Cardiac muscle cell (in vitro differentiated cells and primary cell): ENCODE measurements at regions not wholly inside any gene's neighbourhood (a gene's known extent, or its start where the extent isn't known, plus 50 kb on each side); places are given as distances from the start of the nearest gene placed in this dataset.
A peak's percentile ranks its signal among the peaks of the same experiment; 100 is the strongest.
"Not testable (repeated sequence)": the region's sequence is repeated elsewhere in the genome, so short reads cannot be mapped to it uniquely, and the experiment has no call there.

Source experiments
- DNase-seq, 2 donors: peaks; one replicate each; pipeline versions ENCODE4 v3.0.0 to v3.0.0-alpha.2; 2010 to 2017; ENCODE audit warnings: low read depth in 1 of 2, low spot score in 1 of 2
- H3K27ac ChIP-seq: fragments of 200-600 bp; sonication (generic); 2 replicates; pipeline ENCODE4 v1.5.1; 2016
- H3K27me3 ChIP-seq: fragments of 200-600 bp; sonication (generic); 2 replicates; pipeline ENCODE4 v1.6.0; 2016; ENCODE audit warnings: control low read depth
- H3K36me3 ChIP-seq: fragments of 200-600 bp; sonication (generic); 2 replicates; pipeline ENCODE4 v1.5.1; 2016; ENCODE audit warnings: control low read depth
- H3K4me1 ChIP-seq: fragments of 200-600 bp; sonication (generic); 2 replicates; pipeline ENCODE4 v1.8.1; 2017; ENCODE audit warnings: low read depth, mild to moderate bottlenecking, mixed run types
- H3K4me3 ChIP-seq: fragments of 200-600 bp; sonication (generic); 2 replicates; pipeline ENCODE4 v1.5.1; 2016; ENCODE audit warnings: mild to moderate bottlenecking
- H3K9me3 ChIP-seq: fragments of 200-600 bp; sonication (generic); 2 replicates; pipeline ENCODE4 v1.5.1; 2017; ENCODE audit warnings: low read depth, mild to moderate bottlenecking, control low read depth
- CTCF ChIP-seq: IDR thresholded peaks from 2 replicates; pipeline ENCODE4 v1.5.1; 2012; ENCODE audit warnings: low read depth, mild to moderate bottlenecking, low read length

GRCh38 chr5:115424030-115424429 is 120.5 kb downstream of the FEM1C start:
- H3K27me3 ChIP-seq: no peaks in the 10 kb centered on the region
- H3K9me3 ChIP-seq: no peaks in the 10 kb centered on the region
- TF ChIP-seq CTCF: no peak
- H3K4me3 ChIP-seq: no peak overlapping the region
- peak overlapping the region; percentile 57 for H3K27ac ChIP-seq
- DNase-seq: no peak
- H3K4me1 ChIP-seq: peaks cover 12% of the 10 kb centered on the region
- H3K36me3 ChIP-seq: no peaks in the 10 kb centered on the region

GRCh38 chr5:115423541-115423940 is 121.0 kb downstream of the FEM1C start:
- Histone ChIP-seq H3K4me3 (no peak overlapping the region), H3K27ac (peak overlapping the region; percentile 57), H3K36me3 (no peaks in the 10 kb centered on the region), H3K9me3 (no peaks in the 10 kb centered on the region), H3K4me1 (peaks cover 12% of the 10 kb centered on the region), H3K27me3 (no peaks in the 10 kb centered on the region)
- TF ChIP-seq CTCF: no peak
- peak; percentile 22 to 59 for DNase-seq

- no peak for TF ChIP-seq CTCF
Observed at GRCh38 chr5:115423051-115423450, 121.5 kb downstream of the FEM1C start.

GRCh38 chr5:115420812-115421211 is 123.8 kb downstream of the FEM1C start:
- H3K4me1 ChIP-seq: peaks cover 12% of the 10 kb centered on the region
- H3K36me3 ChIP-seq, H3K27ac ChIP-seq, DNase-seq, H3K4me3 ChIP-seq, H3K27me3 ChIP-seq, H3K9me3 ChIP-seq: not testable (repeated sequence)

More at GRCh38 chr5:115423051-115423450, 121.5 kb downstream of the FEM1C start:
- Histone ChIP-seq H3K27ac (peak overlapping the region; percentile 57), H3K4me1 (peaks cover 12% of the 10 kb centered on the region), H3K4me3 (no peak overlapping the region), H3K9me3 (no peaks in the 10 kb centered on the region), H3K36me3 (no peaks in the 10 kb centered on the region), H3K27me3 (no peaks in the 10 kb centered on the region)
- peak in 1 of 2 donors; percentile 49 for DNase-seq

- Histone ChIP-seq H3K36me3 (no peaks in the 10 kb centered on the region), H3K4me3 (no peak overlapping the region), H3K27ac (no peak overlapping the region), H3K9me3 (no peaks in the 10 kb centered on the region), H3K27me3 (no peaks in the 10 kb centered on the region), H3K4me1 (peaks cover 12% of the 10 kb centered on the region)
- no peak for TF ChIP-seq CTCF
- peak in 1 of 2 donors; percentile 96 for DNase-seq
Observed at GRCh38 chr5:115419846-115420585, 123.6 kb upstream of the CCDC112 start.

- no peak for DNase-seq
- peaks cover 11% of the 10 kb centered on the region for H3K4me1 ChIP-seq
Observed at GRCh38 chr5:115418788-115419187, 122.3 kb upstream of the CCDC112 start.

More at GRCh38 chr5:115418788-115419187, 122.3 kb upstream of the CCDC112 start:
- Histone ChIP-seq H3K27me3 (no peaks in the 10 kb centered on the region), H3K9me3 (no peaks in the 10 kb centered on the region), H3K36me3 (no peaks in the 10 kb centered on the region), H3K4me3 (no peak overlapping the region), H3K27ac (no peak overlapping the region)
- TF ChIP-seq CTCF: no peak
